ENCODE measurements at regions not wholly inside any gene's neighbourhood (a gene's known extent, or its start where the extent isn't known, plus 50 kb on each side); places are given as distances from the start of the nearest gene placed in this dataset.

- Histone ChIP-seq H3K4me3 (no peak overlapping the region), H3K9me3 (no peaks in the 10 kb centered on the region), H3K27me3 (no peaks in the 10 kb centered on the region), H3K4me1 (no peaks in the 10 kb centered on the region), H3K27ac (no peak overlapping the region), H3K36me3 (ENCODE audit: low read depth, missing control alignments) (no peaks in the 10 kb centered on the region)
- no peak for TF ChIP-seq CTCF (IDR thresholded peaks at IDR 0.05)
- no peak for TF ChIP-seq POLR2A (IDR thresholded peaks at IDR 0.05)
- DNase-seq, result no peak
- 90 to 93% methylated on average over 7 of the region's 7 CpGs for WGBS, 2 donors
- intact Hi-C loops (cut with DNase I; ENCODE audit: low total_unique reads), result no loop called here
Measured at GRCh38 chr10:78889536-78890063, 179.2 kb upstream of the ZMIZ1 start.

- H3K9me3 ChIP-seq, result no peaks in the 10 kb centered on the region
- no peaks in the 10 kb centered on the region for H3K36me3 ChIP-seq (ENCODE audit: low read depth, missing control alignments)
- intact Hi-C loops (cut with DNase I; ENCODE audit: low total_unique reads), result no loop called here
- H3K27ac ChIP-seq, result no peak overlapping the region
- DNase-seq, result no peak
- H3K27me3 ChIP-seq, result no peaks in the 10 kb centered on the region
- WGBS, 2 donors, result 87 to 93% methylated on average over 3 of the region's 3 CpGs
- no peak overlapping the region for H3K4me3 ChIP-seq
- H3K4me1 ChIP-seq, result no peaks in the 10 kb centered on the region
- TF ChIP-seq POLR2A (IDR thresholded peaks at IDR 0.05), result no peak
- TF ChIP-seq CTCF (IDR thresholded peaks at IDR 0.05), result no peak
Measured at GRCh38 chr10:78890506-78890905, 178.3 kb upstream of the ZMIZ1 start.

GRCh38 chr10:78891741-78892140, 177.0 kb upstream of the ZMIZ1 start:
- no peak for TF ChIP-seq POLR2A (IDR thresholded peaks at IDR 0.05)
- Histone ChIP-seq H3K9me3 (no peaks in the 10 kb centered on the region), H3K4me1 (no peaks in the 10 kb centered on the region), H3K27ac (no peak overlapping the region), H3K4me3 (no peak overlapping the region), H3K27me3 (no peaks in the 10 kb centered on the region), H3K36me3 (ENCODE audit: low read depth, missing control alignments) (no peaks in the 10 kb centered on the region)
- intact Hi-C loops (cut with DNase I; ENCODE audit: low total_unique reads), result no loop called here
- no peak for DNase-seq
- 92 to 100% methylated on average over 2 of the region's 2 CpGs for WGBS, 2 donors

- 77 to 85% methylated on average over 6 to 7 of the region's 7 CpGs for WGBS, 2 donors
- H3K27me3 ChIP-seq, result no peaks in the 10 kb centered on the region
- H3K9me3 ChIP-seq, result no peaks in the 10 kb centered on the region
- intact Hi-C loops (cut with DNase I; ENCODE audit: low total_unique reads), result no loop called here
- no peak overlapping the region for H3K27ac ChIP-seq
- no peaks in the 10 kb centered on the region for H3K36me3 ChIP-seq (ENCODE audit: low read depth, missing control alignments)
- TF ChIP-seq POLR2A (IDR thresholded peaks at IDR 0.05) (no peak), CTCF (IDR thresholded peaks at IDR 0.05) (no peak)
- no peaks in the 10 kb centered on the region for H3K4me1 ChIP-seq
- no peak for DNase-seq
- H3K4me3 ChIP-seq, result no peak overlapping the region
Measured at GRCh38 chr10:78892338-78893176, 176.2 kb upstream of the ZMIZ1 start.

- WGBS, 2 donors, result 84 to 94% methylated on average over 5 of the region's 5 CpGs
- Histone ChIP-seq H3K36me3 (ENCODE audit: low read depth, missing control alignments) (no peaks in the 10 kb centered on the region), H3K9me3 (no peaks in the 10 kb centered on the region), H3K27me3 (no peaks in the 10 kb centered on the region), H3K4me3 (no peak overlapping the region), H3K27ac (no peak overlapping the region), H3K4me1 (no peaks in the 10 kb centered on the region)
- DNase-seq, result no peak
- TF ChIP-seq CTCF (IDR thresholded peaks at IDR 0.05) (no peak), POLR2A (IDR thresholded peaks at IDR 0.05) (no peak)
- intact Hi-C loops (cut with DNase I; ENCODE audit: low total_unique reads), result no loop called here
Measured at GRCh38 chr10:78893217-78893616, 175.5 kb upstream of the ZMIZ1 start.

Measured in testis (tissue), 2 donors.